Stimulated activated naive B cell treated with anti-CD40 and anti-IgM and Interleukin-4, amounts not matched to agents 10 μg/mL and 1 μg/mL and 100 μg/mL, for 72 hours (primary cell): ENCODE measurements at regions not wholly inside any gene's neighbourhood (a gene's known extent, or its start where the extent isn't known, plus 50 kb on each side); places are given as distances from the start of the nearest gene placed in this dataset.

ENCODE experiments used
- ATAC-seq, 2 donors: fragments of 150-1000 bp; cut with Tn5 transposase; replicated peaks; 2 replicates each; pipeline ENCODE4 v1.10.0; 2021; ENCODE audit warnings: moderate library complexity in 1 of 2
- DNase-seq: peaks from one replicate; pipeline ENCODE4 v3.0.0; 2021
- H3K27ac Mint-ChIP-seq: one replicate; pipeline ENCODE4 v1.8.0; 2022; ENCODE audit warnings: mild to moderate bottlenecking, mixed read lengths
- H3K27me3 Mint-ChIP-seq, 2 donors: one replicate each; pipeline ENCODE4 v1.8.0; 2022; ENCODE audit warnings: mixed read lengths in 2 of 2
- H3K36me3 Mint-ChIP-seq, 2 donors: one replicate each; pipeline ENCODE4 v1.8.0; 2022; ENCODE audit warnings: mixed read lengths in 2 of 2, mild to moderate bottlenecking in 1 of 2
- H3K4me1 Mint-ChIP-seq, 2 donors: one replicate each; pipeline ENCODE4 v1.8.0; 2022; ENCODE audit warnings: mixed read lengths in 2 of 2, mild to moderate bottlenecking in 1 of 2
- H3K4me3 Mint-ChIP-seq, 2 donors: one replicate each; pipeline ENCODE4 v1.8.0; 2022; ENCODE audit warnings: mild to moderate bottlenecking in 2 of 2, mixed read lengths in 2 of 2, moderate library complexity in 1 of 2
- H3K9me3 Mint-ChIP-seq, 2 donors: one replicate each; pipeline ENCODE4 v1.8.0; 2022; ENCODE audit warnings: mixed read lengths in 2 of 2, mild to moderate bottlenecking in 1 of 2

DNA sequence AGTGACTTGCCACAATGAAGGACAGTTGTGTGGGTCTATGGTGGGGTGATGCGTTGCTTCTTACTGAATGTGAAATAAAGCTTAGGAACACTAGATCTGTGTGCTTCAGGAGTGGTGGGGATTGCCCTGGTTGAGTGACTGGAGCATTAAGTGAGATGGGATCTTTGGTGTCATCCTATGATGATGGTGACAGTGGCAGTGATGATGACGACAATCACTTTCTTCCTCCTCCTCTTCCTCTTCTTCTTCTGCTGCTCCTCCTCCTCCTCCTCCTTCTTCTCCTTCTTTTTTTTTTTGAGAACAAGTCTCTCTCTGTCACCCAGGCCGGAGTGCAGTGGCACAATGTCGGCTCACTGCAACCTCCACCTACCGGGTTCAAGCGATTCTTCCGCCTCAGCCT, 396.8 kb downstream of the SEC14L1 start:
- no peak for ATAC-seq
- Mint-ChIP-seq H3K9me3 (peaks cover 4 to 8% of the 10 kb centered on the region in 2 donors), H3K27ac (no peak overlapping the region), H3K27me3 (peaks cover 25 to 35% of the 10 kb centered on the region in 2 donors), H3K4me3 (no peak overlapping the region), H3K4me1 (peaks cover 5 to 7% of the 10 kb centered on the region in 2 donors), H3K36me3 (peaks cover 5 to 6% of the 10 kb centered on the region in 2 donors)
- no peak for DNase-seq

GRCh38 chr17:77540531-77540930, 399.8 kb downstream of the SEC14L1 start:
- H3K27ac Mint-ChIP-seq, result peak overlapping the region; percentile 15
- no peak for ATAC-seq

DNA sequence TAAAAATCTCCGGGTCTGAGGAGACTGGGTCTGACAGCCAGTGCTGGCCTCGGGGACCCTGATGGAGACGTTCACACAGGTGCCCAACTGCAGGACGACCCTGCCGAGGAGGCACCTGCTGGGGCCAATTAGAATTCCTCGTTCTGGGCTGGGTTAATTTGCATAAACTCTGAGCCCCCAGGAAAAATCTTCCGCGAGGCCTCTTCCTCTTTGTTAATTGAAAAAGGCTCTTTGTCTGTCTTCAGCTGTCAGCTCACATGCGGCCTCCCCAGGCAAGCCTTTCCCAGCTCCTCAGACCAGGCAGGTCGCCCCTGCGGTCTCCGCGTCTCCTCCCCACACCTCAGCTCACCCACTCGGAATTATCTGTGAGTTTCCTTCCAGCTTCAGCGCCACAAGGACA, 400.2 kb downstream of the SEC14L1 start:
- Mint-ChIP-seq H3K27ac (no peak overlapping the region), H3K36me3 (no peaks in the 10 kb centered on the region)
- DNase-seq, result no peak

More at GRCh38 chr17:77540531-77540930, 399.8 kb downstream of the SEC14L1 start:
- Mint-ChIP-seq H3K4me3 (no peak overlapping the region), H3K4me1 (peaks cover 5 to 14% of the 10 kb centered on the region in 2 donors), H3K27me3 (peaks cover 30 to 35% of the 10 kb centered on the region in 2 donors), H3K9me3 (no peaks in the 10 kb centered on the region), H3K36me3 (no peaks in the 10 kb centered on the region)
- no peak for DNase-seq

DNA sequence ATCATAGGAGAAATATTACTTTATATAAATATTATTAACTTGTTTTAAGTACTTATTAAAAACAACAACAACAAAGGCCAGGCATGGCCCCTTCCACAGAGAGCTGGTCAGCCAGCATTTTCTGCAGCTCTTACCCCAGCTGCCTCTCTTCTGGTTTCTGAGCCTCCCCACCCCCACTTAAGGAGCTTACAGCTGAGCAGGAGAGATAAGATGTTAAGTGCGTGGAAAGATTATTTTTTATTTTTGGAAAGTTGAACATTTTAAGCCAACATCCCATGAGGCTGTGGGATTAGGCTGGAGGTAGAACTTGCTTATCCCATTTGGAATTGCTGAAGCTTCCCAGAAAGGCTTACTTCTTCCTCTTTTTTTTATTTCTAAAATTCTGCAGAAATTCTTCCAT, 401.2 kb downstream of the SEC14L1 start:
- Mint-ChIP-seq H3K9me3 (no peaks in the 10 kb centered on the region), H3K27me3 (peaks cover 30 to 44% of the 10 kb centered on the region in 2 donors), H3K27ac (no peak overlapping the region), H3K4me3 (no peak overlapping the region), H3K4me1 (peaks cover 5 to 12% of the 10 kb centered on the region in 2 donors), H3K36me3 (no peaks in the 10 kb centered on the region)
- ATAC-seq, result no peak
- no peak for DNase-seq

More for the DNA sequence above, 400.2 kb downstream of the SEC14L1 start:
- Mint-ChIP-seq H3K27me3 (peaks cover 32 to 40% of the 10 kb centered on the region in 2 donors), H3K9me3 (no peaks in the 10 kb centered on the region), H3K4me1 (peaks cover 5 to 12% of the 10 kb centered on the region in 2 donors), H3K4me3 (no peak overlapping the region)
- no peak for ATAC-seq

GRCh38 chr17:77542551-77543490, 402.1 kb downstream of the SEC14L1 start:
- Mint-ChIP-seq H3K4me1 (peaks cover 5 to 12% of the 10 kb centered on the region in 2 donors), H3K27ac (no peak overlapping the region), H3K4me3 (no peak overlapping the region), H3K9me3 (no peaks in the 10 kb centered on the region), H3K27me3 (peaks cover 25 to 41% of the 10 kb centered on the region in 2 donors), H3K36me3 (no peaks in the 10 kb centered on the region)
- ATAC-seq, result peak; percentile 86 to 91
- DNase-seq, result peak; percentile 41

- no peak overlapping the region for H3K4me3 Mint-ChIP-seq
- H3K27me3 Mint-ChIP-seq, result peaks cover 21 to 35% of the 10 kb centered on the region in 2 donors
- ATAC-seq (no peak), DNase-seq (no peak)
- H3K4me1 Mint-ChIP-seq, result peaks cover 5 to 12% of the 10 kb centered on the region in 2 donors
- no peaks in the 10 kb centered on the region for H3K9me3 Mint-ChIP-seq
- no peaks in the 10 kb centered on the region for H3K36me3 Mint-ChIP-seq
- H3K27ac Mint-ChIP-seq, result no peak overlapping the region
Measured at GRCh38 chr17:77543801-77544200, 403.0 kb downstream of the SEC14L1 start.

DNA sequence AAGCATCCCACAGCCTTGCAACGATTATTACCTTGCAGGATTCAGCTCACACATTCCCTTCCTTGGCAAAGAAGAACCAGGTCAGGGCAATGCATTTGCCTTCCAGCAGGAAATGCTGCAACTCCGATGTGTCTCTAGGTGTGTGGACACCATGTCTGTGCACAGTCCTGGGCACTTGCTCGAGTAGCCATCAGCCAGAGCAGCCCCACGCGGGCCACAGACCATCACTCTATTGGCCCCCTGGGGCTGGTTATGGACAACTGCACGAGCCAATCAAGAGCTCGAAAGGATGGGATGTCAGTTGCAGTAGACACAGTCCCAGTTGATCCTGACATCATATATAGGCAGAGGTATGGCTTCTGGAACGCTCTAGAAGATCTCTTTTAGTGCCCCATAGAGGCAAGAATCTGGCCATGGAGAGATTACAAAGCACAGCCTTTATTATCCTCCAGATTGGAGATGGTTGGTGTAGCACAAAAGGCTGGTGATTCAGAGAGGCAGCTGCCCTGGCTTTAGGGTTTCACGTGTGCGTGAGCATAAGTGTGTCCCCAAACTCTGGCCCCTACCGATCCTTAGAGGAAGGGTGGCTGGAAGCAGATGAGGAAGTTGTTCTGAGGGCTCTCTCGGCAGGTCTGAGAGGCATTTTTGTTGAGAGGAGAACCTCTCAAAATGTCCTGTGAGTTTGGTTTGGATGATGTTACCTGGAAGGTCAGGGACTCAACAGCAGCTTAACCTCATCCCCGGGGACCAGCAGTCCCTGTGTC, 403.8 kb downstream of the SEC14L1 start:
- H3K27me3 Mint-ChIP-seq, result peaks cover 21 to 35% of the 10 kb centered on the region in 2 donors
- no peak overlapping the region for H3K4me3 Mint-ChIP-seq
- peaks cover 5 to 12% of the 10 kb centered on the region in 2 donors for H3K4me1 Mint-ChIP-seq
- no peak overlapping the region for H3K27ac Mint-ChIP-seq
- no peak for ATAC-seq
- H3K9me3 Mint-ChIP-seq, result no peaks in the 10 kb centered on the region
- DNase-seq, result no peak
- no peaks in the 10 kb centered on the region for H3K36me3 Mint-ChIP-seq

DNA sequence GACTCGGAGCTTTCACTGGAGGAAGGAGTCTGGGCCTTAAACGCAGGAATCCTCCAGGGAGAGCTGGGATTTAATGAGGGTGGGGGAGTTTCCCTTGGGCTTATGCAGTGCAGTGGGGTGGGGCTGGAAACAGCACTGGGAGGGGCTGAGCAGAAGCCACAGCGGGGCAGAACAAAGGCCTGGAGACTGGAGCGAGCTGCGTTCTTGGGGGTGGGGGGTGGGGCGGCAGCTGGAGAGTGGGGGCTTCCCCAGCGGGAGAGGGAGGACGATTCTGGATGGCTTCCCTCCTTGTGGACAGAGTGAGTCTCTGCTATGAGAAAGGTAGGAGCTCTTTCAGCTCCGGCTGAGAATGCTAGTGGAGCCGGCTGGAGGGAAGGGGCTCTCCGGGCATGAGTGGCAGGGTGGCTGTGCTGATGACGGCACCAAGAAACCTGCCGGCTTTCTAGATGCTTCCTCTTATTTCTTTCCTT, 406.0 kb downstream of the SEC14L1 start:
- peaks cover 3 to 12% of the 10 kb centered on the region in 2 donors for H3K4me1 Mint-ChIP-seq
- H3K27me3 Mint-ChIP-seq, result peaks cover 7 to 20% of the 10 kb centered on the region in 2 donors
- H3K36me3 Mint-ChIP-seq, result no peaks in the 10 kb centered on the region
- no peaks in the 10 kb centered on the region for H3K9me3 Mint-ChIP-seq
- no peak overlapping the region for H3K27ac Mint-ChIP-seq
- no peak overlapping the region for H3K4me3 Mint-ChIP-seq
- ATAC-seq (no peak), DNase-seq (no peak)

GRCh38 chr17:77548967-77549366, 408.2 kb downstream of the SEC14L1 start:
- H3K27ac Mint-ChIP-seq, result peak overlapping the region; percentile 65
- H3K27me3 Mint-ChIP-seq, result peaks cover 5 to 12% of the 10 kb centered on the region in 2 donors
- DNase-seq (no peak), ATAC-seq (peak; percentile 68 to 72)
- H3K36me3 Mint-ChIP-seq, result no peaks in the 10 kb centered on the region
- no peaks in the 10 kb centered on the region for H3K9me3 Mint-ChIP-seq
- H3K4me1 Mint-ChIP-seq, result peaks cover 4 to 14% of the 10 kb centered on the region in 2 donors
- H3K4me3 Mint-ChIP-seq, result no peak overlapping the region

DNA sequence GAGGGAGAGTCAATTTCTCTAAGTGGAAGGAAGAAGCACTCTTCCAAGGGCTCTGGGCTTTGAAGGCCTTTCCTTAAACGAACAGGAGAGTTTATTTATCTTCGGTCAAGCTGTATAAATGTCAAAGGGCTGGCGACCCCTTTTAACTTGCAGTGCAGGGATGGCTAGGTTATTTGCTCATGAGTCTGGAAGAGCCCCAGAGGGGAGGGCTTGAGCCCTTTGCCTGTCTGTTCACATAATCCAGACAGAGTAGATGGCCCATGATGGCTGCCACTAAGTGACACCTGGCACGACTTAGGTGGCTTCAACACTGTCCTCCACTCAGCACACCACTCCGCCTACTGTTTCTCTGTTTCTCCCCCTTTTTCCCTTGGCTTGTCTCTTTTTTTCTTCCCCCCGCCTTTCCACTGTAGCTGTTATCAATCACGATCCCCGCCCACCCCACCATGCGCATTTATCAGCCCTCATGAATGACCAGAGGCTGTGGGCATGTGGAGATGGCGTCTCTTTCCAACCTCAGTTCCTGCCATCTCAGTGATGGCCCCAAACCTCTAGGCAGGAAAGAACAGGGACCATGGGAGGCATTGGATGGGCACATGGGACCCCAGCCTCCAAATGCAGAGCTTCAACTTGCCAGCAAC, 408.7 kb upstream of the TNRC6C start:
- Mint-ChIP-seq H3K36me3 (no peaks in the 10 kb centered on the region), H3K4me1 (peaks cover 4 to 12% of the 10 kb centered on the region in 2 donors), H3K4me3 (no peak overlapping the region), H3K9me3 (no peaks in the 10 kb centered on the region), H3K27ac (no peak overlapping the region), H3K27me3 (peaks cover 5 to 9% of the 10 kb centered on the region in 2 donors)
- DNase-seq (no peak), ATAC-seq (no peak)

GRCh38 chr17:77553459-77554066, 404.9 kb upstream of the TNRC6C start:
- DNase-seq (no peak), ATAC-seq (peak in 1 of 2 donors; percentile 38)
- Mint-ChIP-seq H3K27ac (no peak overlapping the region), H3K4me1 (peaks cover 5 to 12% of the 10 kb centered on the region in 2 donors), H3K9me3 (no peaks in the 10 kb centered on the region), H3K27me3 (peaks cover 14 to 18% of the 10 kb centered on the region in 2 donors), H3K36me3 (no peaks in the 10 kb centered on the region), H3K4me3 (no peak overlapping the region)

DNA sequence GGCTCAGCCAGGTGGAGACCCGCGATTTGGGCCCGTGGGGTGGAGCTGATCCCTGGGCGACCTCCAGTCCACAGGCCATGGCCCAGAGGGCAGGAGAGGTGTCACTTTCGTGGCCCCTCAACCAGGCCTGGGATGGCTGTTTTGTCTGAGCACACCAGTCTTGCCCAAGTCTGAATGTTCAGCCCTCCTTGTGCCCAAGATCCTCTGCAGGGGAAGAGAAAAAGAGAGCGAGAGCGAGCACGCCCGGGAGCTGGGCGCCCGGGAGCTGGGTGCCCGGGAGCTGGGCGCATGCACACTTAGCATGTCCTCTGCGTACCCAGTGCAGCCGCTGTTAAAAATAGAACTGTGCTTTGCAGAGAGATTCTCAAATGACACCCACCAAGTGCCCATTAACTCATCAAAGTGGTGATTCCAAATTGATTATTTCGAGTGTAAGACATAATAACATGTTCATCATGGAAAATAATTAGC, 403.3 kb upstream of the TNRC6C start:
- H3K27ac Mint-ChIP-seq, result no peak overlapping the region
- no peaks in the 10 kb centered on the region for H3K36me3 Mint-ChIP-seq
- H3K4me3 Mint-ChIP-seq, result no peak overlapping the region
- DNase-seq, result no peak
- no peak for ATAC-seq
- peaks cover 15 to 29% of the 10 kb centered on the region in 2 donors for H3K27me3 Mint-ChIP-seq
- no peaks in the 10 kb centered on the region for H3K9me3 Mint-ChIP-seq
- H3K4me1 Mint-ChIP-seq, result peaks cover 5 to 12% of the 10 kb centered on the region in 2 donors

DNA sequence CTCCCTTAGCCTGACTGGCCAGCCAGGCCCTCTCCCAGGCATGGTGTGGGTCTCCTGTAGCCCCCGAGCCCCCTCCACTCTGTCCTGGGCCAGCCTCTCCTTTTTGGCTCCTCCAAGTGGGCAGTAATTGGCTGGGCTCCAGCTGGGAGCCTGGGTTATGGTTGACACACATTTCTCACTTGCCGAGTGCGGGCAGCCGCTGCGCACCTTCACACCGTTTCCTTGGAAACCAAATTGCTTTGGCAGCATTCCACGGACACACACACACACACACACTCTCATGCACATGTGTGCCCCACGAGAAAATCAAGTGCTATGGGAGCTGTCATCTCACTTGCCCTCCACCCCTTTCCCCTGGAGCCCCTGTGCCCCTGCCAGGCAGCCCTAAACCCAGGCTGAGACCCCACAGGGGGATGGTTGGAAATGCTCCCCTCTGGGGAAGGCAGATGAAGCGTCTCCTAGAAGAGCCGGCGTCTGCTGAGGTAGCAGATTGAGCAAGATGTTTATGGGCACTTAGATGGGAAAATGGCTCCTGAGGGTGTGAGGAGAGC, 402.7 kb upstream of the TNRC6C start:
- Mint-ChIP-seq H3K9me3 (no peaks in the 10 kb centered on the region), H3K27ac (no peak overlapping the region), H3K27me3 (peaks cover 19 to 29% of the 10 kb centered on the region in 2 donors), H3K36me3 (no peaks in the 10 kb centered on the region), H3K4me1 (peaks cover 5 to 12% of the 10 kb centered on the region in 2 donors), H3K4me3 (no peak overlapping the region)
- ATAC-seq (no peak), DNase-seq (no peak)
